Activated naive CD4-positive, alpha-beta T cell treated with anti-CD3 and anti-CD28 coated beads for 36 hours (primary cell): ENCODE measurements at regions not wholly inside any gene's neighbourhood (a gene's known extent, or its start where the extent isn't known, plus 50 kb on each side); places are given as distances from the start of the nearest gene placed in this dataset.

Experiments
- CTCF ChIA-PET: fragments of 350-600 bp; sonication (Branson Sonifier 250); formaldehyde crosslinking; loops from one replicate; lab custom pipeline; 2021; ENCODE audit warnings: antibody characterized with exemption; lab: Charles Lee
- DNase-seq: peaks from one replicate; pipeline ENCODE4 v3.0.0-alpha.2; 2020
- H3K27ac Mint-ChIP-seq: one replicate; pipeline ENCODE4 v1.8.0; 2021; ENCODE audit warnings: mild to moderate bottlenecking, mixed read lengths
- H3K27me3 Mint-ChIP-seq: one replicate; pipeline ENCODE4 v1.8.0; 2021; ENCODE audit warnings: low read depth, mixed read lengths
- H3K36me3 Mint-ChIP-seq: one replicate; pipeline ENCODE4 v1.8.0; 2021; ENCODE audit warnings: low read depth, mixed read lengths
- H3K4me1 Mint-ChIP-seq: one replicate; pipeline ENCODE4 v1.8.0; 2021; ENCODE audit warnings: low read depth, mixed read lengths
- H3K4me3 Mint-ChIP-seq: one replicate; pipeline ENCODE4 v1.8.0; 2021; ENCODE audit warnings: mild to moderate bottlenecking, moderate library complexity, mixed read lengths
- H3K9me3 Mint-ChIP-seq: one replicate; pipeline ENCODE4 v1.8.0; 2021; ENCODE audit warnings: mixed read lengths
- intact Hi-C: fragments of 100-400 bp; cut with micrococcal nuclease; formaldehyde crosslinking; loops from one replicate; pipeline ENCODE4 v1.15.1; 2023

- H3K27me3 Mint-ChIP-seq, result peaks cover 34% of the 10 kb centered on the region
- CTCF ChIA-PET, result interaction anchor here (0.6 to 0.7 kb wide), 3 partner anchors 8 to 516 kb away, joined by 3 read pairs; partner anchors contain the start of gene LEKR1
- peaks cover 8% of the 10 kb centered on the region for H3K4me1 Mint-ChIP-seq
- no peak overlapping the region for H3K27ac Mint-ChIP-seq
- intact Hi-C loops, result no loop called here
- H3K36me3 Mint-ChIP-seq, result no peaks in the 10 kb centered on the region
- DNase-seq, result no peak
- H3K9me3 Mint-ChIP-seq, result no peaks in the 10 kb centered on the region
- H3K4me3 Mint-ChIP-seq, result no peak overlapping the region
These were observed 53.9 kb upstream of the SSR3 start for GRCh38 chr3:156608601-156609514.

DNA sequence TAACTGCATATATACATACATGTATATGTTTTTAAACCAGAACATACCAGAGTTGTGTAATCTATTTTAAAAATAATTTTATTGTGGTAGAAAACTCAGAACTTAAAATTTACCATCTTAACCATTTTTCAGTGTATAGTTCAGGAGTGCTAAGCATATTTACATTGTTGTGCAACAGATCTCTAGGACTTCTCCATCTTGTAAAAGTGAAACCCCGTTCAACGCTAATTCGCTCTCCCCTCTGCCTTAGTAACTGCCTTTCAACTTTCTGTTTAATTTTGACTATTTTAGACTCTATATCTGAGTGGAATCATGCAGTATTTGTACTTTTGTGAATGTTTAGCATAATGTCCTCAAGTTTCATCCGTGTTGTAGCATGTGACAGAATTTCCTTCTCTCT lies 51.8 kb upstream of the SSR3 start:
- Mint-ChIP-seq H3K4me1 (peaks cover 19% of the 10 kb centered on the region), H3K27ac (no peak overlapping the region), H3K36me3 (no peaks in the 10 kb centered on the region), H3K9me3 (no peaks in the 10 kb centered on the region), H3K4me3 (no peak overlapping the region), H3K27me3 (peaks cover 34% of the 10 kb centered on the region)
- no peak for DNase-seq
- CTCF ChIA-PET, result no interaction called here
- intact Hi-C loops, result loop anchor here (2.0 kb wide), 1 partner anchor 38 kb away; no protein-coding TSS in a partner anchor

DNA sequence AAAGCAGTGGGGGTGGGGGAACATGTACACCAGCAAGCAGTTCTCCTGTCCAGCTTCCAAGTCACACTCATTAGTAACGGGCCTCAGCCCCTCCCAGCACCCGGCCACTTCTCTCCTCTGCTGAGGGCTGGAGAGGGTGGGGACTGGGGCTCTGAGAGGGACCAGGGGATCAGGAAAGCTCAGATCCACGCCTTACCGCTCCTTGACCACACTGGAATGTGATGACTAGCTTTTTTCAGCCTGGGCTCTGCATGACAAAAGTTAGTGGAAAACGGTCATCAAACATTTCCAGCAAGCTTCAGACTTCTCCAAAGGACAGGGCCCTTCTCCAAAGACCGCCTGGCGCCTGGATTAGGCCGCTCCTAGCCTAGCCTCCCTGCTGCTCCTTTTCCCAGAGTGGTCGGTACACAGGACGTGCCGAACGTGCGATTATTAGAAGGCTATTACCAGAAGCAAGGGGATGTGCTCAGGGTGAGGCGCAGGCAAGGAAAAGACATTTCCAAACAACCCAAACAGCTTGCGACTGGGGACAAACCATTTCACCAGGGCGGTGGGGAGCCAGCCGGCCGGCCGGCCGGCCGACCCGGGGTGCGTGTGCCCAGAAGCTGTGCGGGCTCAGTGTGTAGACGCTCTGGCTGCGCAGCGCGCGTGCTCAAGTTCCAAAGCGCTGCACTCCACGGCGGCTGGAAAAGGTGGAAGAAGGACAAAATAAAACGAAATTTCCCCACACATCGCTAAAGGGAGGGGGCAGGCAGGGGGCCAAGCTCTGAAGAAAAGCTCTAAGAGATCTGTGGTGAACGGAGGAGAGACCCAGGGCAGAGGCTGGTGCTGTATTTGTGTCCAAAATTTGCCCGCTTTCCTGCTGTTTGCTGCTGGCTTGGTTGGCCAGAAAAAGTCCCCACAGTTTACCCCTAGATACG lies 51.0 kb upstream of the SSR3 start:
- peaks cover 19% of the 10 kb centered on the region for H3K4me1 Mint-ChIP-seq
- no peaks in the 10 kb centered on the region for H3K36me3 Mint-ChIP-seq
- intact Hi-C loops, result loop anchor here (2.0 kb wide), 1 partner anchor 39 kb away; no protein-coding TSS in a partner anchor
- CTCF ChIA-PET, result no interaction called here
- H3K4me3 Mint-ChIP-seq, result peak overlapping the region; percentile 68
- DNase-seq, result no peak
- peaks cover 31% of the 10 kb centered on the region for H3K27me3 Mint-ChIP-seq
- no peak overlapping the region for H3K27ac Mint-ChIP-seq
- no peaks in the 10 kb centered on the region for H3K9me3 Mint-ChIP-seq

DNA sequence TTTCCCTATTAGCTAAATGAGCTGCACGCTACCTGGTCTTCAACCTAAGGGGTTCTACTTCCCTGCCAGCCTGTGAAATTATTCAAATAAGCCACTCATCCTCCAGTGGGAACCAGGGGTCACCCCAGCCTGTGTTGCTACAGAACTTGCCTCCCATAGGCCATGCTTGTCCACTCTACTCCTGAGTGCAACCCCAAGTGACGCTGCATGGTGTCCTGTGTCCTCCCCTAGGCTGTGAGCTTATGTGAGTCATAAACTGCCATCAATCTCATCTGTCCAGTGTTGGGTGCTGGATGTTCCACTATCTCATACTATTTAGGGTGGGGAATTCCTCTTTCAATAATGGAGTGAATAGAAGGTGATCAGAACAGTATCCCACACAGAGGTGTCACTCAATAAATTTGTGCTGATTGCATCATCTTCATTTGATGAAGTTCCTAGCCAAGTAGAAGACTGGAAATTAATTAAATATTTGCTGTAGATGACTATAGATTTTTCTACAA lies 49.8 kb upstream of the SSR3 start:
- intact Hi-C loops, result loop anchor here (5.0 kb wide), 1 partner anchor 483 kb away; no protein-coding TSS in a partner anchor
- no peak overlapping the region for H3K27ac Mint-ChIP-seq
- CTCF ChIA-PET, result interaction anchor here (0.6 kb wide), 1 partner anchor 514 kb away, joined by 3 read pairs; no protein-coding TSS in a partner anchor
- H3K4me1 Mint-ChIP-seq, result peaks cover 15% of the 10 kb centered on the region
- no peaks in the 10 kb centered on the region for H3K36me3 Mint-ChIP-seq
- peaks cover 31% of the 10 kb centered on the region for H3K27me3 Mint-ChIP-seq
- no peak for DNase-seq
- H3K9me3 Mint-ChIP-seq, result no peaks in the 10 kb centered on the region
- H3K4me3 Mint-ChIP-seq, result no peak overlapping the region
